HL-60 (cell line): ENCODE measurements at regions not wholly inside any gene's neighbourhood (a gene's known extent, or its start where the extent isn't known, plus 50 kb on each side); places are given as distances from the start of the nearest gene placed in this dataset.

Source experiments
- POLR2AphosphoS5 ChIP-seq: IDR thresholded peaks from 2 replicates; pipeline ENCODE4 v1.6.1; 2012; ENCODE audit warnings: low read depth
- TF ChIP-seq, protein P1 (sequence below): IDR thresholded peaks from one replicate; pipeline ENCODE4 v1.5.1; 2011; ENCODE audit warnings: low read length, control low read depth, inconsistent platforms; ENCODE audit not compliant: insufficient read depth

- TF ChIP-seq, protein P1, sequence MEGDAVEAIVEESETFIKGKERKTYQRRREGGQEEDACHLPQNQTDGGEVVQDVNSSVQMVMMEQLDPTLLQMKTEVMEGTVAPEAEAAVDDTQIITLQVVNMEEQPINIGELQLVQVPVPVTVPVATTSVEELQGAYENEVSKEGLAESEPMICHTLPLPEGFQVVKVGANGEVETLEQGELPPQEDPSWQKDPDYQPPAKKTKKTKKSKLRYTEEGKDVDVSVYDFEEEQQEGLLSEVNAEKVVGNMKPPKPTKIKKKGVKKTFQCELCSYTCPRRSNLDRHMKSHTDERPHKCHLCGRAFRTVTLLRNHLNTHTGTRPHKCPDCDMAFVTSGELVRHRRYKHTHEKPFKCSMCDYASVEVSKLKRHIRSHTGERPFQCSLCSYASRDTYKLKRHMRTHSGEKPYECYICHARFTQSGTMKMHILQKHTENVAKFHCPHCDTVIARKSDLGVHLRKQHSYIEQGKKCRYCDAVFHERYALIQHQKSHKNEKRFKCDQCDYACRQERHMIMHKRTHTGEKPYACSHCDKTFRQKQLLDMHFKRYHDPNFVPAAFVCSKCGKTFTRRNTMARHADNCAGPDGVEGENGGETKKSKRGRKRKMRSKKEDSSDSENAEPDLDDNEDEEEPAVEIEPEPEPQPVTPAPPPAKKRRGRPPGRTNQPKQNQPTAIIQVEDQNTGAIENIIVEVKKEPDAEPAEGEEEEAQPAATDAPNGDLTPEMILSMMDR, result no peak
- no peak for TF ChIP-seq POLR2AphosphoS5
These were observed 57.5 kb upstream of the GNAQ start for GRCh38 chr9:78089111-78089510.
